ENCODE measurements at regions not wholly inside any gene's neighbourhood (a gene's known extent, or its start where the extent isn't known, plus 50 kb on each side); places are given as distances from the start of the nearest gene placed in this dataset.

- no peak for DNase-seq (ENCODE audit: low spot score)
- Histone ChIP-seq H2AFZ (no peak overlapping the region), H3K79me2 (replicated peaks; ENCODE audit: insufficient read depth) (no peaks in the 10 kb centered on the region), H3K4me2 (no peak overlapping the region), H3K4me1 (ENCODE audit: insufficient read depth) (no peaks in the 10 kb centered on the region), H3K4me3 (no peak overlapping the region), H3K27ac (ENCODE audit: low read depth) (no peak overlapping the region), H3F3A (replicated peaks; ENCODE audit: low read depth) (no peaks in the 10 kb centered on the region), H3K27me3 (ENCODE audit: insufficient read depth) (no peaks in the 10 kb centered on the region), H3K9me2 (ENCODE audit: insufficient read depth) (no peaks in the 10 kb centered on the region; the same call in 1 of the 2 replicates), H4K20me1 (replicated peaks; ENCODE audit: insufficient read depth) (no peaks in the 10 kb centered on the region), H3K36me3 (ENCODE audit: insufficient read depth) (no peaks in the 10 kb centered on the region)
- Mint-ChIP-seq H3K9me3 (peaks cover 2% of the 10 kb centered on the region; the same call in 1 of the 3 replicates), H3K27ac (no peak overlapping the region), H3K36me3 (ENCODE audit: low read depth) (no peaks in the 10 kb centered on the region), H3K4me1 (peaks cover 4% of the 10 kb centered on the region; the same call in 2 of the 3 replicates), H3K4me3 (no peak overlapping the region), H3K27me3 (ENCODE audit: insufficient read depth, low read depth, poor library complexity) (peaks cover 3% of the 10 kb centered on the region)
- TF ChIP-seq CREB1 (CRISPR knock-in tag; IDR thresholded peaks at IDR 0.05; ENCODE audit: low read depth) (no peak), CTCF (conservative IDR thresholded peaks at IDR 0.05; ENCODE audit: low read depth in 2 of 2) (no peak), POLR2AphosphoS5 (IDR thresholded peaks at IDR 0.05; ENCODE audit: low read depth) (no peak), JUNB (IDR thresholded peaks at IDR 0.05; ENCODE audit: unreplicated experiment) (no peak), EZH2phosphoT487 (IDR thresholded peaks at IDR 0.05; ENCODE audit: unreplicated experiment) (no peak), REST (IDR thresholded peaks at IDR 0.05; ENCODE audit: unreplicated experiment) (no peak), ZNF462 (CRISPR knock-in tag; IDR thresholded peaks at IDR 0.05) (no peak), ZNF114 (CRISPR knock-in tag; IDR thresholded peaks at IDR 0.05) (no peak)
- ATAC-seq, result no peak
Observed at GRCh38 chr2:133802409-133803039, 234.3 kb upstream of the NCKAP5 start.

All from GM23338 (cell line).